Ovary (tissue), 7 donors: ENCODE measurements at regions not wholly inside any gene's neighbourhood (a gene's known extent, or its start where the extent isn't known, plus 50 kb on each side); places are given as distances from the start of the nearest gene placed in this dataset.

ENCODE experiments used
- DNase-seq, 5 donors: peaks; one replicate each; pipeline ENCODE4 v3.0.0-alpha.2; 2019 to 2020
- H3K27ac ChIP-seq, 2 donors: fragments of 200-600 bp; one replicate each; pipeline versions ENCODE4 v1.5.1 to v1.8.0; 2019 to 2022
- H3K27me3 ChIP-seq: fragments of 200-600 bp; one replicate; pipeline ENCODE4 v1.8.0; 2022
- H3K36me3 ChIP-seq: fragments of 200-600 bp; sonication (generic); one replicate; pipeline ENCODE4 v1.5.1; 2019
- H3K4me1 ChIP-seq: one replicate; pipeline ENCODE4 v1.8.1; 2013; ENCODE audit warnings: mild to moderate bottlenecking, moderate library complexity; ENCODE audit not compliant: insufficient read depth
- H3K4me3 ChIP-seq: fragments of 200-600 bp; sonication (generic); one replicate; pipeline ENCODE4 v1.5.1; 2017
- H3K9me3 ChIP-seq, 2 donors: fragments of 200-600 bp in 1 of 2; sonication (generic) in 1 of 2; one replicate each; pipeline versions ENCODE4 v1.5.1 to v1.8.1; 2013 to 2019; ENCODE audit warnings: mild to moderate bottlenecking in 1 of 2, moderate library complexity in 1 of 2
- CTCF ChIP-seq, 3 donors: fragments of 450-650 bp in 2 of 3; fragments of 200-600 bp in 1 of 3; IDR thresholded peaks; one replicate each; pipeline versions ENCODE4 v1.5.1 to v1.8.0; 2016 to 2022; ENCODE audit warnings: antibody characterized with exemption in 3 of 3, mild to moderate bottlenecking in 1 of 3
- EP300 ChIP-seq: sonication (generic); formaldehyde crosslinking; IDR thresholded peaks from one replicate; pipeline ENCODE4 v1.6.1; 2017; ENCODE audit warnings: antibody characterized with exemption
- POLR2A ChIP-seq: fragments of 450-650 bp; IDR thresholded peaks from one replicate; pipeline ENCODE4 v1.6.1; 2017; ENCODE audit warnings: antibody characterized with exemption, mild to moderate bottlenecking, moderate library complexity
- WGBS, 3 donors: extraction: QIAGEN DNeasy Blood & Tissue Kit in 1 of 3; methylation state at CpG; one replicate each; pipeline versions ENCODE4 v1.1.5 to v1.1.7; 2013 to 2017; 5-methylcytosine and 5-hydroxymethylcytosine counted together
- intact Hi-C, 4 donors: fragments of 100-400 bp; cut with DNase I; formaldehyde crosslinking; loops; one replicate each; pipeline versions ENCODE4 v1.11.0 to v1.15.1; 2022 to 2023
- donor health status: DM: no; HTN: no; CAD: no; lungs with moderate emphysema.
- donor health status: DM: no; HTN: no; CAD: no.
- donor health status: Bipolar disorder and iron deficiency.
- donor health status: DM: no; HTN: no; CAD: no.
- donor health status: DM: yes; HTN: yes; CAD: no.

GRCh38 chr3:22451501-22451900 lies 700.5 kb upstream of the ZNF385D start:
- H3K4me1 ChIP-seq, result no peaks in the 10 kb centered on the region
- WGBS, 3 donors, result 44 to 49% (median 45%) methylated on average over 2 of the region's 2 CpGs
- H3K4me3 ChIP-seq, result no peak overlapping the region
- no peaks in the 10 kb centered on the region for H3K9me3 ChIP-seq
- no peak for DNase-seq
- intact Hi-C loops, result no loop called here
- H3K36me3 ChIP-seq, result no peaks in the 10 kb centered on the region
- TF ChIP-seq POLR2A (no peak), CTCF (IDR thresholded peaks at IDR 0.05) (no peak), EP300 (no peak)
- no peak overlapping the region for H3K27ac ChIP-seq
- no peaks in the 10 kb centered on the region for H3K27me3 ChIP-seq

- intact Hi-C loops, result no loop called here
- no peaks in the 10 kb centered on the region for H3K27me3 ChIP-seq
- DNase-seq, result no peak
- H3K36me3 ChIP-seq, result no peaks in the 10 kb centered on the region
- no peak for TF ChIP-seq EP300
- no peak for TF ChIP-seq CTCF (IDR thresholded peaks at IDR 0.05)
- TF ChIP-seq POLR2A, result no peak
- H3K4me1 ChIP-seq, result no peaks in the 10 kb centered on the region
- H3K4me3 ChIP-seq, result no peak overlapping the region
- H3K9me3 ChIP-seq, result no peaks in the 10 kb centered on the region
- H3K27ac ChIP-seq, result no peak overlapping the region
- 43 to 74% (median 51%) methylated on average over 1 of the region's 1 CpG for WGBS, 3 donors
These were observed 703.0 kb upstream of the ZNF385D start for GRCh38 chr3:22453906-22454535.

- Histone ChIP-seq H3K27me3 (no peaks in the 10 kb centered on the region), H3K9me3 (no peaks in the 10 kb centered on the region), H3K27ac (no peak overlapping the region), H3K36me3 (no peaks in the 10 kb centered on the region), H3K4me1 (no peaks in the 10 kb centered on the region), H3K4me3 (no peak overlapping the region)
- DNase-seq, result no peak
- TF ChIP-seq POLR2A (no peak), EP300 (no peak), CTCF (IDR thresholded peaks at IDR 0.05) (no peak)
- intact Hi-C loops, result no loop called here
- WGBS, 3 donors, result 83 to 89% (median 86%) methylated on average over 4 of the region's 4 CpGs
These were observed 719.0 kb upstream of the ZNF385D start for GRCh38 chr3:22469995-22470394.

- Histone ChIP-seq H3K27ac (no peak overlapping the region), H3K4me3 (no peak overlapping the region), H3K9me3 (no peaks in the 10 kb centered on the region), H3K4me1 (no peaks in the 10 kb centered on the region), H3K27me3 (no peaks in the 10 kb centered on the region), H3K36me3 (no peaks in the 10 kb centered on the region)
- TF ChIP-seq POLR2A, result no peak
- TF ChIP-seq EP300, result no peak
- TF ChIP-seq CTCF (IDR thresholded peaks at IDR 0.05), result no peak
- no peak for DNase-seq
- intact Hi-C loops, result no loop called here
- 91 to 94% (median 92%) methylated on average over 4 of the region's 4 CpGs for WGBS, 3 donors
These were observed 720.5 kb upstream of the ZNF385D start for GRCh38 chr3:22471557-22471956.
